HCT116 (cell line): ENCODE measurements at regions not wholly inside any gene's neighbourhood (a gene's known extent, or its start where the extent isn't known, plus 50 kb on each side); places are given as distances from the start of the nearest gene placed in this dataset.

Experiments
- ATAC-seq: fragments of 200-7000 bp; cut with Tn5 transposase; 2 replicates; pipeline ENCODE4 v1.9.1; 2020; ENCODE audit warnings: mild to moderate bottlenecking, moderate library complexity
- BruUV-seq: library from RNA; stranded (reverse); fragments of 400-500 nt; replicated peaks from 2 replicates; lab custom pipeline; 2021; lab: Mats Ljungman, UMichigan
- CTCF ChIA-PET: fragments of 300-600 bp; sonication (Branson Sonifier 250); formaldehyde crosslinking; loops from one replicate; lab custom pipeline; 2021; ENCODE audit warnings: antibody characterized with exemption; lab: Charles Lee
- POLR2A ChIA-PET: fragments of 300-600, 350-600 bp; sonication (Branson Sonifier 250); formaldehyde crosslinking; loops from one replicate; lab custom pipeline; 2021; ENCODE audit warnings: antibody characterized with exemption; lab: Charles Lee
- RAD21 ChIA-PET, 2 experiments: fragments of 300-600 bp; sonication (Branson Sonifier 250); formaldehyde crosslinking; loops; one replicate each; lab custom pipeline; 2023; ENCODE audit warnings: low total read pairs in 2 of 2; ENCODE audit not compliant: uncharacterized antibody in 2 of 2, unreplicated experiment in 2 of 2, low non-redundant PET in 1 of 2; lab: Charles Lee
- DNase-seq: peaks from one replicate; pipeline ENCODE4 v3.0.0-alpha.2; 2010; ENCODE audit warnings: low read depth, low spot score
- H2AFZ ChIP-seq: fragments of 200-600 bp; shearing (Covaris generic), sonication (generic); 2 replicates; pipeline ENCODE4 v1.6.1; 2017; ENCODE audit warnings: low read depth, mixed run types, mixed read lengths, antibody characterized with exemption, low read length; ENCODE audit not compliant: poor library complexity, severe bottlenecking
- H3K27ac ChIP-seq: 2 replicates; pipeline ENCODE4 v1.5.1; 2012; ENCODE audit warnings: low read depth, low read length
- H3K27me3 ChIP-seq: fragments of 200-600 bp; sonication (generic); 2 replicates; pipeline ENCODE4 v1.6.1; 2016; ENCODE audit warnings: mixed run types, low read length, mixed read lengths; ENCODE audit not compliant: insufficient read depth
- H3K36me3 ChIP-seq, 2 experiments: fragments of 200-500 bp in 1 of 2; fragments of 200-600 bp in 1 of 2; sonication (Bioruptor generic) in 1 of 2; sonication (generic) in 1 of 2; 2 replicates each; pipeline versions ENCODE4 v1.5.1 to v1.6.1; 2014 to 2016; ENCODE audit warnings: low read length in 2 of 2, inconsistent platforms in 1 of 2, mixed read lengths in 1 of 2, mixed run types in 1 of 2; ENCODE audit not compliant: insufficient read depth in 2 of 2, control insufficient read depth in 1 of 2
- H3K4me1 ChIP-seq, 2 experiments: fragments of 200-600 bp in 1 of 2; sonication (generic) in 1 of 2; 2 replicates each; pipeline versions ENCODE4 v1.5.1 to v1.6.1; 2012 to 2017; ENCODE audit warnings: low read length in 2 of 2, inconsistent platforms in 1 of 2, mild to moderate bottlenecking in 1 of 2, mixed read lengths in 1 of 2, mixed run types in 1 of 2, moderate library complexity in 1 of 2; ENCODE audit not compliant: insufficient read depth in 2 of 2, control insufficient read depth in 1 of 2
- H3K4me2 ChIP-seq: fragments of 200-600 bp; sonication (generic); 2 replicates; pipeline ENCODE4 v1.6.1; 2017; ENCODE audit warnings: mixed run types, low read length, mixed read lengths
- H3K4me3 ChIP-seq, 2 experiments: fragments of 200-600 bp in 1 of 2; sonication (generic) in 1 of 2; replicated peaks in 1 of 2; 2 replicates each; pipeline ENCODE4 v1.5.1; 2011 to 2016; ENCODE audit warnings: low read length in 2 of 2, control low read depth in 1 of 2, low read depth in 1 of 2, mild to moderate bottlenecking in 1 of 2, mixed read lengths in 1 of 2, mixed run types in 1 of 2
- H3K79me2 ChIP-seq: fragments of 200-600 bp; sonication (generic); 2 replicates; pipeline ENCODE4 v1.6.1; 2017; ENCODE audit warnings: mild to moderate bottlenecking, mixed run types, low read length, moderate library complexity, mixed read lengths; ENCODE audit not compliant: insufficient read depth
- H3K9ac ChIP-seq: fragments of 200-600 bp; sonication (generic); 2 replicates; pipeline ENCODE4 v1.6.1; 2016; ENCODE audit warnings: low read length, mixed read lengths
- H3K9me2 ChIP-seq: fragments of 200-600 bp; sonication (generic), shearing (Covaris generic); 2 replicates; pipeline ENCODE4 v1.6.1; 2017; ENCODE audit warnings: mixed run types, mild to moderate bottlenecking, moderate library complexity; ENCODE audit not compliant: insufficient read depth
- H3K9me3 ChIP-seq, 2 experiments: fragments of 200-500 bp in 1 of 2; fragments of 200-600 bp in 1 of 2; sonication (Bioruptor generic) in 1 of 2; sonication (generic) in 1 of 2; 2 replicates each; pipeline ENCODE4 v1.6.1; 2014 to 2017; ENCODE audit warnings: low read length in 2 of 2, mixed read lengths in 2 of 2, inconsistent platforms in 1 of 2, low read depth in 1 of 2, mild to moderate bottlenecking in 1 of 2, mixed run types in 1 of 2, moderate library complexity in 1 of 2; ENCODE audit not compliant: control insufficient read depth in 1 of 2, insufficient read depth in 1 of 2
- H4K20me1 ChIP-seq: fragments of 200-600 bp; sonication (generic), shearing (Covaris generic); 2 replicates; pipeline ENCODE4 v1.6.1; 2017; ENCODE audit warnings: mixed run types, mild to moderate bottlenecking, moderate library complexity; ENCODE audit not compliant: insufficient read depth
- CBX3 ChIP-seq: IDR thresholded peaks from 2 replicates; pipeline ENCODE4 v1.6.1; 2012; ENCODE audit warnings: low read depth
- EGR1 ChIP-seq: IDR thresholded peaks from 2 replicates; pipeline ENCODE4 v1.6.1; 2012; ENCODE audit warnings: low read depth
- ELF1 ChIP-seq: IDR thresholded peaks from 2 replicates; pipeline ENCODE4 v1.6.1; 2012; ENCODE audit warnings: low read depth, borderline replicate concordance
- EZH2phosphoT487 ChIP-seq: fragments of 200-600 bp; IDR thresholded peaks from 2 replicates; pipeline ENCODE4 v1.6.1; 2018; ENCODE audit warnings: antibody characterized with exemption, borderline replicate concordance
- SRF ChIP-seq: IDR thresholded peaks from 2 replicates; pipeline ENCODE4 v1.6.1; 2012; ENCODE audit warnings: low read depth
- ZNF274 ChIP-seq: fragments of 200-500 bp; sonication (Bioruptor generic); IDR thresholded peaks from 2 replicates; pipeline ENCODE4 v1.6.1; 2014; ENCODE audit warnings: mild to moderate bottlenecking, low read depth, low read length, inconsistent platforms
- intact Hi-C: fragments of 100-400 bp; cut with micrococcal nuclease; formaldehyde crosslinking; loops from 2 replicates; pipeline ENCODE4 v1.10.0; 2022
- TF ChIP-seq, protein P1 (sequence below): IDR thresholded peaks from 2 replicates; pipeline ENCODE4 v1.6.1; 2011; ENCODE audit warnings: mild to moderate bottlenecking, low read length, moderate library complexity; ENCODE audit not compliant: insufficient replicate concordance; ENCODE audit errors: extremely low read depth
- TF ChIP-seq, protein P2 (sequence below), 3 experiments: fragments of 200-600 bp in 1 of 3; sonication (generic) in 1 of 3; IDR thresholded peaks in 2 of 3; conservative IDR thresholded peaks in 1 of 3; 2 replicates each; pipeline ENCODE4 v1.5.1; 2012 to 2017; ENCODE audit warnings: low read depth in 2 of 3, low read length in 2 of 3, antibody characterized with exemption in 1 of 3, borderline replicate concordance in 1 of 3, control low read depth in 1 of 3, mild to moderate bottlenecking in 1 of 3, mixed read lengths in 1 of 3, mixed run types in 1 of 3, moderate library complexity in 1 of 3; ENCODE audit not compliant: insufficient read depth in 1 of 3

DNA sequence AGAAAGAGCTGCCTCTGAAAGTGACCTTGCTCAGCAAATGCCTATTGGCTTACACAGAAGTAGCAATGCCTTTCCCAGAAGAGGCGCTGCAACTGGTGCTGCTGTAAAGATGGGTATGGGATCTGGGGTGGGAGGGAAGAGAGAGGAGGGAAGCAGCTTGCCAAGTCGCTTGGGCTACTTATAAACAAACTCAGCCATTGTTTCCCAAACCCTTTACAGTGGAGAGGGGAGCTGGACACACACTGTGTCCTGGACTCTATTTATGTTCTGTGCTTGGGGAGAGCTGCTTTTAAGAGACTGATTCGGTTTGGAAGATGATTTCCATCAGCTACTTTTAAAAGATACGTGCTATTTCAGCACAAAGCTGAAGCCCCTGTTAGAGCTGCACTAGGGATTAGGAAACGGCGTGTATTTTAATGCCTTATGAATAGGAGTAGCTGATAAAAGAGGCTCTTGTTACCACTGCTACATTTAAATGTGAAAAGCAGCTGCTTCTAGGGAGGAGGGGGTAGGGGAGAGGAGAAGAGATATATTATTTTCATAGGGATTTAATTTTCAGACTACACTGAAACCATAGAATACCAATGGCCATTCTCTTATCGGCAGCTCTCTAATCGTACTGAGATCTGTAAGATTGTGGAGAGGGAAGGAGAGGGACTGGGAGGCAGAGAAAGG, 440.6 kb downstream of the MCTP2 start:
- Histone ChIP-seq H3K79me2 (no peaks in the 10 kb centered on the region), H3K4me1 (no peaks in the 10 kb centered on the region), H3K36me3 (no peaks in the 10 kb centered on the region), H3K27ac (no peak overlapping the region), H2AFZ (no peak overlapping the region), H3K9me2 (no peaks in the 10 kb centered on the region), H3K9me3 (no peaks in the 10 kb centered on the region), H3K4me3 (no peak overlapping the region), H3K9ac (no peak overlapping the region), H3K27me3 (no peaks in the 10 kb centered on the region), H4K20me1 (no peaks in the 10 kb centered on the region), H3K4me2 (no peak overlapping the region)
- ChIA-PET RAD21 (no interaction called here), POLR2A (no interaction called here), CTCF (interaction anchor here (1.5 to 1.9 kb wide), 2 partner anchors 259 to 508 kb away, joined by 3 to 7 read pairs; no protein-coding TSS in a partner anchor)
- DNase-seq, result no peak
- no TSS peak for BruUV-seq
- TF ChIP-seq EGR1 (no peak), ZNF274 (no peak), ELF1 (no peak), SRF (no peak), CBX3 (no peak), EZH2phosphoT487 (no peak)
- TF ChIP-seq, protein P1, sequence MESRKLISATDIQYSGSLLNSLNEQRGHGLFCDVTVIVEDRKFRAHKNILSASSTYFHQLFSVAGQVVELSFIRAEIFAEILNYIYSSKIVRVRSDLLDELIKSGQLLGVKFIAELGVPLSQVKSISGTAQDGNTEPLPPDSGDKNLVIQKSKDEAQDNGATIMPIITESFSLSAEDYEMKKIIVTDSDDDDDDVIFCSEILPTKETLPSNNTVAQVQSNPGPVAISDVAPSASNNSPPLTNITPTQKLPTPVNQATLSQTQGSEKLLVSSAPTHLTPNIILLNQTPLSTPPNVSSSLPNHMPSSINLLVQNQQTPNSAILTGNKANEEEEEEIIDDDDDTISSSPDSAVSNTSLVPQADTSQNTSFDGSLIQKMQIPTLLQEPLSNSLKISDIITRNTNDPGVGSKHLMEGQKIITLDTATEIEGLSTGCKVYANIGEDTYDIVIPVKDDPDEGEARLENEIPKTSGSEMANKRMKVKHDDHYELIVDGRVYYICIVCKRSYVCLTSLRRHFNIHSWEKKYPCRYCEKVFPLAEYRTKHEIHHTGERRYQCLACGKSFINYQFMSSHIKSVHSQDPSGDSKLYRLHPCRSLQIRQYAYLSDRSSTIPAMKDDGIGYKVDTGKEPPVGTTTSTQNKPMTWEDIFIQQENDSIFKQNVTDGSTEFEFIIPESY, result no peak
- TF ChIP-seq, protein P2, sequence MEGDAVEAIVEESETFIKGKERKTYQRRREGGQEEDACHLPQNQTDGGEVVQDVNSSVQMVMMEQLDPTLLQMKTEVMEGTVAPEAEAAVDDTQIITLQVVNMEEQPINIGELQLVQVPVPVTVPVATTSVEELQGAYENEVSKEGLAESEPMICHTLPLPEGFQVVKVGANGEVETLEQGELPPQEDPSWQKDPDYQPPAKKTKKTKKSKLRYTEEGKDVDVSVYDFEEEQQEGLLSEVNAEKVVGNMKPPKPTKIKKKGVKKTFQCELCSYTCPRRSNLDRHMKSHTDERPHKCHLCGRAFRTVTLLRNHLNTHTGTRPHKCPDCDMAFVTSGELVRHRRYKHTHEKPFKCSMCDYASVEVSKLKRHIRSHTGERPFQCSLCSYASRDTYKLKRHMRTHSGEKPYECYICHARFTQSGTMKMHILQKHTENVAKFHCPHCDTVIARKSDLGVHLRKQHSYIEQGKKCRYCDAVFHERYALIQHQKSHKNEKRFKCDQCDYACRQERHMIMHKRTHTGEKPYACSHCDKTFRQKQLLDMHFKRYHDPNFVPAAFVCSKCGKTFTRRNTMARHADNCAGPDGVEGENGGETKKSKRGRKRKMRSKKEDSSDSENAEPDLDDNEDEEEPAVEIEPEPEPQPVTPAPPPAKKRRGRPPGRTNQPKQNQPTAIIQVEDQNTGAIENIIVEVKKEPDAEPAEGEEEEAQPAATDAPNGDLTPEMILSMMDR (IDR thresholded peaks at IDR 0.05 in 2 of 3, conservative IDR thresholded peaks at IDR 0.05 in 1 of 3; ENCODE audit: borderline replicate concordance in 1 of 3, insufficient read depth in 1 of 3, low read depth in 2 of 3, low read length in 2 of 3), result no peak
- peak; percentile 46; the same call in 1 of the 2 replicates for ATAC-seq
- intact Hi-C loops, result loop anchor here (2.0 to 5.0 kb wide), 3 partner anchors 260 to 619 kb away; no protein-coding TSS in a partner anchor
